H1 (cell line): ENCODE measurements at regions not wholly inside any gene's neighbourhood (a gene's known extent, or its start where the extent isn't known, plus 50 kb on each side); places are given as distances from the start of the nearest gene placed in this dataset.

Source experiments
- CTCF ChIA-PET: fragments of 300-600 bp; sonication (Branson Sonifier 250); formaldehyde crosslinking; loops from one replicate; lab custom pipeline; 2021; ENCODE audit not compliant: partially characterized antibody; lab: Charles Lee
- POLR2A ChIA-PET: fragments of 300-600 bp; sonication (Branson Sonifier 250); formaldehyde crosslinking; loops from one replicate; lab custom pipeline; 2021; ENCODE audit warnings: inconsistent platforms; ENCODE audit not compliant: partially characterized antibody; lab: Charles Lee
- DNase-seq, 2 experiments: peaks; one replicate each; pipeline versions ENCODE4 v3.0.0 to v3.0.0-alpha.2; 2010 to 2022; ENCODE audit warnings: low spot score in 2 of 2, low read depth in 1 of 2, mixed read lengths in 1 of 2
- FAIRE-seq: peaks from 2 replicates; lab custom pipeline; 2011; peaks lifted over from hg19 to GRCh38; lab: Jason Lieb, UNC
- H2AFZ ChIP-seq: 2 replicates; pipeline ENCODE4 v1.8.1; 2012; ENCODE audit warnings: low read length, inconsistent platforms
- H2AK5ac ChIP-seq: 2 replicates; pipeline ENCODE4 v1.6.1; 2013; ENCODE audit warnings: low read depth, low read length
- H2BK120ac ChIP-seq: replicated peaks from 2 replicates; pipeline ENCODE3; 2013; ENCODE audit warnings: low read depth, low read length, inconsistent platforms
- H2BK12ac ChIP-seq: 2 replicates; pipeline ENCODE4 v1.6.1; 2013; ENCODE audit warnings: low read depth, low read length
- H2BK15ac ChIP-seq: 2 replicates; pipeline ENCODE4 v1.6.1; 2013; ENCODE audit warnings: low read length
- H2BK20ac ChIP-seq: 2 replicates; pipeline ENCODE4 v1.6.1; 2013; ENCODE audit warnings: low read length
- H2BK5ac ChIP-seq: 2 replicates; pipeline ENCODE4 v1.6.1; 2013; ENCODE audit warnings: low read depth, low read length
- H3K14ac ChIP-seq: 2 replicates; pipeline ENCODE4 v1.6.1; 2013; ENCODE audit warnings: inconsistent platforms; ENCODE audit not compliant: insufficient read length
- H3K18ac ChIP-seq: 2 replicates; pipeline ENCODE4 v1.6.1; 2013; ENCODE audit warnings: low read length; ENCODE audit errors: extremely low read depth
- H3K23ac ChIP-seq: 2 replicates; pipeline ENCODE4 v1.6.1; 2013; ENCODE audit warnings: inconsistent platforms; ENCODE audit not compliant: insufficient read length
- H3K23me2 ChIP-seq: 2 replicates; pipeline ENCODE4 v1.6.1; 2013; ENCODE audit warnings: low read depth, low read length
- H3K27ac ChIP-seq: 2 replicates; pipeline ENCODE4 v1.6.1; 2011; ENCODE audit warnings: low read depth, low read length, inconsistent platforms
- H3K27me3 ChIP-seq, 4 experiments: replicated peaks in 1 of 4; 1 replicate in 1 of 4; 2 replicates in 3 of 4; pipeline versions ENCODE4 v1.6.1 to v1.8.1; 2011 to 2013; ENCODE audit warnings: low read length in 3 of 4, mild to moderate bottlenecking in 3 of 4, inconsistent platforms in 2 of 4, mixed read lengths in 2 of 4, moderate library complexity in 1 of 4; ENCODE audit not compliant: control insufficient read depth in 3 of 4, insufficient read depth in 3 of 4; ENCODE audit errors: extremely low read depth in 1 of 4
- H3K36me3 ChIP-seq, 4 experiments: 2 replicates each; pipeline versions ENCODE4 v1.6.1 to v1.8.1; 2011 to 2013; ENCODE audit warnings: mild to moderate bottlenecking in 4 of 4, low read length in 3 of 4, moderate library complexity in 2 of 4, control low read depth in 1 of 4, inconsistent platforms in 1 of 4; ENCODE audit not compliant: insufficient read depth in 4 of 4, control insufficient read depth in 2 of 4
- H3K4ac ChIP-seq: replicated peaks from 2 replicates; pipeline ENCODE3; 2013; ENCODE audit warnings: low read length, low read depth, mixed read lengths, inconsistent platforms; ENCODE audit not compliant: insufficient read length
- H3K4me1 ChIP-seq, 4 experiments: replicated peaks in 1 of 4; 1 replicate in 1 of 4; 2 replicates in 3 of 4; pipeline versions ENCODE4 v1.6.1 to v1.8.1; 2011 to 2013; ENCODE audit warnings: low read length in 3 of 4, inconsistent platforms in 2 of 4, mixed read lengths in 1 of 4; ENCODE audit not compliant: insufficient read depth in 4 of 4, control insufficient read depth in 3 of 4
- H3K4me2 ChIP-seq, 2 experiments: 2 replicates each; pipeline versions ENCODE4 v1.6.1 to v1.8.1; 2011 to 2013; ENCODE audit warnings: low read depth in 2 of 2, low read length in 2 of 2, control low read depth in 1 of 2, inconsistent platforms in 1 of 2, mild to moderate bottlenecking in 1 of 2; ENCODE audit not compliant: insufficient read depth in 1 of 2
- H3K4me3 ChIP-seq, 4 experiments: fragments of 200-600, 300-600 bp in 1 of 4; sonication (generic), shearing (Covaris generic), sonication (Bioruptor Twin) in 1 of 4; 2 replicates each; pipeline versions ENCODE4 v1.5.1 to v1.8.1; 2011 to 2016; ENCODE audit warnings: low read length in 4 of 4, low read depth in 3 of 4, control low read depth in 2 of 4, inconsistent platforms in 2 of 4, mild to moderate bottlenecking in 2 of 4, mixed read lengths in 1 of 4, moderate library complexity in 1 of 4; ENCODE audit not compliant: insufficient read depth in 2 of 4; ENCODE audit errors: extremely low read depth in 1 of 4
- H3K56ac ChIP-seq: replicated peaks from 2 replicates; pipeline ENCODE3; 2013; ENCODE audit warnings: low read depth, mild to moderate bottlenecking, mixed read lengths, low read length, inconsistent platforms; ENCODE audit not compliant: insufficient read length
- H3K79me1 ChIP-seq: 2 replicates; pipeline ENCODE4 v1.6.1; 2013; ENCODE audit warnings: low read depth, low read length, control low read depth
- H3K79me2 ChIP-seq, 2 experiments: 2 replicates each; pipeline versions ENCODE4 v1.6.1 to v1.8.1; 2012 to 2013; ENCODE audit warnings: low read length in 2 of 2, mild to moderate bottlenecking in 2 of 2, inconsistent platforms in 1 of 2; ENCODE audit not compliant: insufficient read depth in 2 of 2, control insufficient read depth in 1 of 2
- H3K9ac ChIP-seq, 4 experiments: replicated peaks in 1 of 4; 1 replicate in 1 of 4; 2 replicates in 3 of 4; pipeline versions ENCODE4 v1.6.1 to v1.8.1; 2011 to 2013; ENCODE audit warnings: low read depth in 3 of 4, low read length in 3 of 4, control low read depth in 2 of 4, mild to moderate bottlenecking in 2 of 4, moderate library complexity in 2 of 4, inconsistent platforms in 1 of 4; ENCODE audit errors: extremely low read depth in 1 of 4
- H3K9me3 ChIP-seq, 2 experiments: 2 replicates each; pipeline versions ENCODE4 v1.6.1 to v1.8.1; 2012 to 2013; ENCODE audit warnings: mild to moderate bottlenecking in 2 of 2, moderate library complexity in 2 of 2, control low read depth in 1 of 2, inconsistent platforms in 1 of 2, low read depth in 1 of 2, low read length in 1 of 2, mixed read lengths in 1 of 2; ENCODE audit not compliant: insufficient read depth in 2 of 2
- H4K20me1 ChIP-seq, 2 experiments: replicated peaks in 1 of 2; 2 replicates each; pipeline versions ENCODE3 to v1.8.1; 2011 to 2013; ENCODE audit warnings: inconsistent platforms in 2 of 2, low read length in 2 of 2, mild to moderate bottlenecking in 1 of 2; ENCODE audit not compliant: insufficient read depth in 2 of 2, control insufficient read depth in 1 of 2
- H4K5ac ChIP-seq: 2 replicates; pipeline ENCODE4 v1.6.1; 2013; ENCODE audit warnings: low read length, low read depth, mixed read lengths, inconsistent platforms; ENCODE audit not compliant: insufficient read length
- H4K8ac ChIP-seq: 2 replicates; pipeline ENCODE4 v1.8.0; 2013; ENCODE audit warnings: mild to moderate bottlenecking, moderate library complexity, low read length, inconsistent platforms; ENCODE audit not compliant: insufficient read depth; ENCODE audit errors: extremely low read depth
- H4K91ac ChIP-seq: replicated peaks from 2 replicates; pipeline ENCODE3; 2013; ENCODE audit warnings: low read length, mixed read lengths, inconsistent platforms; ENCODE audit not compliant: insufficient read length
- KDM1A ChIP-seq: fragments of 200-600, 300-600 bp; sonication (generic); IDR thresholded peaks from 2 replicates; pipeline ENCODE4 v1.7.1; 2016; ENCODE audit warnings: mild to moderate bottlenecking, low read length, borderline replicate concordance
- RBBP5 ChIP-seq: IDR thresholded peaks from 2 replicates; pipeline ENCODE4 v1.7.1; 2012; ENCODE audit warnings: low read depth, mild to moderate bottlenecking, inconsistent platforms, low read length, moderate library complexity, borderline replicate concordance
- TEAD4 ChIP-seq: IDR thresholded peaks from 2 replicates; pipeline ENCODE4 v1.6.1; 2012; ENCODE audit warnings: low read depth, low read length, inconsistent platforms, mixed read lengths
- WGBS, 2 experiments: shearing (Covaris generic) in 1 of 2; methylation state at CpG; one replicate each; pipeline versions ENCODE4 v1.1.6 to v1.1.7; 2013 to 2015; ENCODE audit warnings: low lambda C conversion rate in 2 of 2, mixed read lengths in 2 of 2, inconsistent platforms in 1 of 2, low coverage in 1 of 2, missing lambda C conversion rate in 1 of 2; ENCODE audit not compliant: insufficient replicate concordance in 2 of 2, insufficient coverage in 1 of 2, insufficient read length in 1 of 2; ENCODE audit errors: extremely low coverage in 1 of 2, missing lambda C conversion rate in 1 of 2; 5-methylcytosine and 5-hydroxymethylcytosine counted together

DNA sequence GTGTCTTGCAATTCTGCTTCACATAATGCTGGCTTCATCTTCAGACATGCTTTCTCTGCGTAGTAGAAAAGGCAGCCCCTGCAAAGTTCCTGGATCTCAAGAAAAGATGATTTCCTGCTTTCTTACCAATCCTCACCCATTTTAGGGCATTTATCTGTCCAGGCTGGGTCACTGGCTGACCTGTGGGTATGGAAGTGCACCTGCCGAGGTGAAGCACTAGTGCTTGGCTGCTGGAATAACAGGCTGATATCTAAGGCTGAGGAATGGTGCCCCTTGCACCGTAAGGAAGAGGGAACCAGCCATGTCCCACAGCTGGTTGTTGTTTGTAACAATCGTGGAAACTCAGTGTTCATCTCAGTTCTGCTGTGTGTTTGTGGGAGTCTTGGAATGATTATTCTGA lies 138.0 kb upstream of the KLF6 start:
- Histone ChIP-seq H3K27me3 (no peaks in the 10 kb centered on the region), H3K9ac (no peak overlapping the region), H4K5ac (no peak overlapping the region), H2BK120ac (no peak overlapping the region), H3K23ac (no peak overlapping the region), H4K91ac (no peak overlapping the region), H3K56ac (no peak overlapping the region), H3K79me2 (no peaks in the 10 kb centered on the region), H3K27ac (no peak overlapping the region), H3K4me2 (no peak overlapping the region), H2AFZ (no peak overlapping the region), H3K36me3 (no peaks in the 10 kb centered on the region), H2BK5ac (no peak overlapping the region), H3K9me3 (peaks cover 0 to 3% of the 10 kb centered on the region in 2 experiments; a peak in 1 of 4 replicates), H3K14ac (no peak overlapping the region), H2BK20ac (no peak overlapping the region), H3K18ac (no peak overlapping the region), H3K23me2 (no peaks in the 10 kb centered on the region), H4K20me1 (no peaks in the 10 kb centered on the region), H3K4me3 (no peak overlapping the region), H4K8ac (no peak overlapping the region), H3K79me1 (no peaks in the 10 kb centered on the region), H2BK12ac (no peak overlapping the region), H2AK5ac (no peak overlapping the region), H2BK15ac (no peak overlapping the region), H3K4ac (no peak overlapping the region), H3K4me1 (peaks cover 0 to 5% (median 0%) of the 10 kb centered on the region in 4 experiments; a peak in 1 of 7 replicates)
- FAIRE-seq: no peak
- CTCF ChIA-PET: interaction anchor here (1.2 kb wide), 1 partner anchor 10 kb away, joined by 3 read pairs; no protein-coding TSS in a partner anchor
- WGBS, 2 experiments: 75% methylated on average over 4 of the region's 4 CpGs; no CpG with 5 or more reads in 1 of the 2 experiments
- DNase-seq: no peak
- POLR2A ChIA-PET: no interaction called here
- TF ChIP-seq RBBP5: no peak
- TF ChIP-seq KDM1A: no peak
- no peak for TF ChIP-seq TEAD4
